Osteoblast (primary cell): ENCODE measurements at regions not wholly inside any gene's neighbourhood (a gene's known extent, or its start where the extent isn't known, plus 50 kb on each side); places are given as distances from the start of the nearest gene placed in this dataset.

ENCODE experiments used
- DNase-seq: peaks from one replicate; pipeline ENCODE4 v3.0.0; 2011; ENCODE audit warnings: low spot score, mixed read lengths; ENCODE audit not compliant: insufficient read length; ENCODE audit errors: missing footprints
- H2AFZ ChIP-seq: 2 replicates; pipeline ENCODE4 v1.6.0; 2011; ENCODE audit warnings: mild to moderate bottlenecking, low read length
- H3K27ac ChIP-seq: 2 replicates; pipeline ENCODE4 v1.5.1; 2011; ENCODE audit warnings: mild to moderate bottlenecking, low read depth, low read length, moderate library complexity
- H3K27me3 ChIP-seq: 2 replicates; pipeline ENCODE4 v1.6.0; 2012; ENCODE audit warnings: mild to moderate bottlenecking, control low read depth, inconsistent platforms, low read length, moderate library complexity; ENCODE audit not compliant: insufficient read depth
- H3K36me3 ChIP-seq: 2 replicates; pipeline ENCODE4 v1.5.1; 2011; ENCODE audit warnings: mild to moderate bottlenecking, low read length, control low read depth, moderate library complexity; ENCODE audit not compliant: insufficient read depth
- H3K4me1 ChIP-seq: 2 replicates; pipeline ENCODE4 v1.5.1; 2011; ENCODE audit warnings: mild to moderate bottlenecking, low read length, control low read depth, moderate library complexity; ENCODE audit not compliant: insufficient read depth
- H3K4me2 ChIP-seq: 2 replicates; pipeline ENCODE4 v1.6.0; 2011; ENCODE audit warnings: mild to moderate bottlenecking, low read length; ENCODE audit not compliant: insufficient read depth
- H3K4me3 ChIP-seq: fragments of 200-600 bp; sonication (generic); 3 replicates; pipeline ENCODE4 v1.5.1; 2012; ENCODE audit warnings: mild to moderate bottlenecking, low read length, inconsistent platforms; ENCODE audit not compliant: insufficient read depth
- H3K79me2 ChIP-seq: 2 replicates; pipeline ENCODE4 v1.6.0; 2012; ENCODE audit warnings: mild to moderate bottlenecking, low read length, control low read depth, inconsistent platforms; ENCODE audit not compliant: insufficient read depth
- H3K9me3 ChIP-seq: 2 replicates; pipeline ENCODE4 v1.5.1; 2011; ENCODE audit warnings: low read depth, low read length, control low read depth
- H4K20me1 ChIP-seq: 2 replicates; pipeline ENCODE4 v1.6.0; 2012; ENCODE audit warnings: mild to moderate bottlenecking, low read length, control low read depth; ENCODE audit not compliant: insufficient read depth
- CTCF ChIP-seq: IDR thresholded peaks from 2 replicates; pipeline ENCODE4 v1.5.1; 2011; ENCODE audit warnings: mild to moderate bottlenecking, low read depth, low read length, moderate library complexity; ENCODE audit errors: extremely low read depth

GRCh38 chr20:12786276-12786675, 222.5 kb upstream of the SPTLC3 start:
- no peak for TF ChIP-seq CTCF
- H3K27me3 ChIP-seq = no peaks in the 10 kb centered on the region
- no peaks in the 10 kb centered on the region for H3K36me3 ChIP-seq
- no peaks in the 10 kb centered on the region for H3K4me1 ChIP-seq
- H3K4me2 ChIP-seq = no peak overlapping the region
- no peaks in the 10 kb centered on the region for H3K79me2 ChIP-seq
- no peak overlapping the region for H3K27ac ChIP-seq
- DNase-seq = no peak
- H3K4me3 ChIP-seq = no peak overlapping the region
- no peaks in the 10 kb centered on the region for H4K20me1 ChIP-seq
- H3K9me3 ChIP-seq = no peaks in the 10 kb centered on the region
- H2AFZ ChIP-seq = no peak overlapping the region

- no peaks in the 10 kb centered on the region for H3K9me3 ChIP-seq
- no peaks in the 10 kb centered on the region for H4K20me1 ChIP-seq
- no peaks in the 10 kb centered on the region for H3K4me1 ChIP-seq
- DNase-seq = no peak
- no peak overlapping the region for H3K4me2 ChIP-seq
- H2AFZ ChIP-seq = no peak overlapping the region
- TF ChIP-seq CTCF = no peak
- no peaks in the 10 kb centered on the region for H3K36me3 ChIP-seq
- no peak overlapping the region for H3K4me3 ChIP-seq
- no peaks in the 10 kb centered on the region for H3K27me3 ChIP-seq
- no peaks in the 10 kb centered on the region for H3K79me2 ChIP-seq
- no peak overlapping the region for H3K27ac ChIP-seq
Measured at GRCh38 chr20:12788632-12789299, 220.0 kb upstream of the SPTLC3 start.

- no peaks in the 10 kb centered on the region for H3K79me2 ChIP-seq
- no peak overlapping the region for H3K27ac ChIP-seq
- no peak overlapping the region for H2AFZ ChIP-seq
- H4K20me1 ChIP-seq = no peaks in the 10 kb centered on the region
- H3K36me3 ChIP-seq = no peaks in the 10 kb centered on the region
- DNase-seq = no peak
- no peak overlapping the region for H3K4me3 ChIP-seq
- H3K27me3 ChIP-seq = no peaks in the 10 kb centered on the region
- H3K4me2 ChIP-seq = no peak overlapping the region
- H3K4me1 ChIP-seq = no peaks in the 10 kb centered on the region
- TF ChIP-seq CTCF = no peak
- no peaks in the 10 kb centered on the region for H3K9me3 ChIP-seq
Measured at GRCh38 chr20:12790859-12791258, 217.9 kb upstream of the SPTLC3 start.

- Histone ChIP-seq H2AFZ (no peak overlapping the region), H3K79me2 (no peaks in the 10 kb centered on the region), H3K27me3 (no peaks in the 10 kb centered on the region), H3K4me2 (no peak overlapping the region), H3K4me1 (no peaks in the 10 kb centered on the region), H3K27ac (no peak overlapping the region), H3K4me3 (no peak overlapping the region), H3K36me3 (no peaks in the 10 kb centered on the region), H4K20me1 (no peaks in the 10 kb centered on the region), H3K9me3 (no peaks in the 10 kb centered on the region)
- no peak for DNase-seq
- no peak for TF ChIP-seq CTCF
Measured at GRCh38 chr20:12798286-12798685, 210.5 kb upstream of the SPTLC3 start.
